Retinal pigment epithelial cell (primary cell): ENCODE measurements at regions not wholly inside any gene's neighbourhood (a gene's known extent, or its start where the extent isn't known, plus 50 kb on each side); places are given as distances from the start of the nearest gene placed in this dataset.

ENCODE experiments used
- DNase-seq: peaks from one replicate; pipeline ENCODE4 v3.0.0-alpha.2; 2010; ENCODE audit warnings: low read depth
- H3K4me3 ChIP-seq: 2 replicates; pipeline ENCODE4 v1.5.1; 2011; ENCODE audit warnings: mild to moderate bottlenecking, low read length, control low read depth, moderate library complexity
- TF ChIP-seq, protein P1 (sequence below): conservative IDR thresholded peaks from 2 replicates; pipeline ENCODE4 v1.5.1; 2011; ENCODE audit warnings: low read depth, low read length, control low read depth, inconsistent platforms

- H3K4me3 ChIP-seq: no peak overlapping the region
- DNase-seq: no peak
- TF ChIP-seq, protein P1, sequence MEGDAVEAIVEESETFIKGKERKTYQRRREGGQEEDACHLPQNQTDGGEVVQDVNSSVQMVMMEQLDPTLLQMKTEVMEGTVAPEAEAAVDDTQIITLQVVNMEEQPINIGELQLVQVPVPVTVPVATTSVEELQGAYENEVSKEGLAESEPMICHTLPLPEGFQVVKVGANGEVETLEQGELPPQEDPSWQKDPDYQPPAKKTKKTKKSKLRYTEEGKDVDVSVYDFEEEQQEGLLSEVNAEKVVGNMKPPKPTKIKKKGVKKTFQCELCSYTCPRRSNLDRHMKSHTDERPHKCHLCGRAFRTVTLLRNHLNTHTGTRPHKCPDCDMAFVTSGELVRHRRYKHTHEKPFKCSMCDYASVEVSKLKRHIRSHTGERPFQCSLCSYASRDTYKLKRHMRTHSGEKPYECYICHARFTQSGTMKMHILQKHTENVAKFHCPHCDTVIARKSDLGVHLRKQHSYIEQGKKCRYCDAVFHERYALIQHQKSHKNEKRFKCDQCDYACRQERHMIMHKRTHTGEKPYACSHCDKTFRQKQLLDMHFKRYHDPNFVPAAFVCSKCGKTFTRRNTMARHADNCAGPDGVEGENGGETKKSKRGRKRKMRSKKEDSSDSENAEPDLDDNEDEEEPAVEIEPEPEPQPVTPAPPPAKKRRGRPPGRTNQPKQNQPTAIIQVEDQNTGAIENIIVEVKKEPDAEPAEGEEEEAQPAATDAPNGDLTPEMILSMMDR: no peak
These were observed 442.9 kb upstream of the RASGEF1B start for GRCh38 chr4:81914623-81915022.

DNA sequence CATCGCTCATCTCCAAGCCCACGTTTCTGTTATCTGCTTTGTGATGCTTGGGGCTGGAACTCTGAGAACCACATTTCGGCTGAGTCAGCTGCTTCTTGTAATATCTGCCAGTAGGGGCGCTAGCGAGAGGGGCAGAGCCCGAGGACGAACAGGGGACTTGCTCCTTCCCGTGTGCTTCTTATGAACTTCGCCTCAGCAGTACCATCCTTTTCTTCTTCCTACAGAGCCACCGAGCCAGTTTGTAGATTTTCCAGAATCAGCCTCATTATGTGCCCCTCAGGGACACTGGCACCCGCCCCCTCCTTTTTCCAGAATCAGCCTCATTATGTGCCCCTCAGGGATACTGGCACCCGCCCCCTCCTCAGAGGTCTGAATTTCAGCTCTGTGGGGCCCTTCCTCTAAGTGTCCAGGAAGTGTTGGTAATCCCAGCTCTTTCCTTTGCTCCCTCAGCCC lies 441.7 kb upstream of the RASGEF1B start:
- TF ChIP-seq, protein P1: peak; percentile 79
- H3K4me3 ChIP-seq: no peak overlapping the region
- DNase-seq: no peak

- TF ChIP-seq, protein P1: no peak
- H3K4me3 ChIP-seq: no peak overlapping the region
- DNase-seq: no peak
These were observed 440.8 kb upstream of the RASGEF1B start for GRCh38 chr4:81912376-81913030.

GRCh38 chr4:81906905-81907304 lies 435.2 kb upstream of the RASGEF1B start:
- H3K4me3 ChIP-seq: no peak overlapping the region
- no peak for DNase-seq
- TF ChIP-seq, protein P1: no peak

- TF ChIP-seq, protein P1: no peak
- no peak for DNase-seq
- no peak overlapping the region for H3K4me3 ChIP-seq
These were observed 434.3 kb upstream of the RASGEF1B start for GRCh38 chr4:81905971-81906370.

DNA sequence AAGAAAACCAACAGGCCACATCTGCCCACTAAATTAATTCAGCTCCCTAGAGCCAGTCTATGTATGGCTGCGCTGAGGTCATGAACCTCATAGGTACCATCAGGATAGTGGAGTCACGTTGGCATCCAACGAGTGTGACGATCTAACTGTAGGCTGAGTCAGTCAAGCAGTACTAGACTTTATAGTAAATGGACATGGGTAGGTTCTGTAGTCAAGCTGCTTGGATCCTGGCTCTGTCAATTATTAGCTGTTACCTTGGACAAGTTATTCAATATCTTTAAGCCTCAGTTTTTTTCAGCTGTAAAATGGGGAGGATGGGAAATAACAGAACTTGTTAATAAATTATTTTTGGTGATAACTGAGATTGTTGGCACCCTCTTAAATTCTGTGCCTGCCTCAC lies 432.4 kb upstream of the RASGEF1B start:
- H3K4me3 ChIP-seq: no peak overlapping the region
- TF ChIP-seq, protein P1: no peak
- DNase-seq: no peak

DNA sequence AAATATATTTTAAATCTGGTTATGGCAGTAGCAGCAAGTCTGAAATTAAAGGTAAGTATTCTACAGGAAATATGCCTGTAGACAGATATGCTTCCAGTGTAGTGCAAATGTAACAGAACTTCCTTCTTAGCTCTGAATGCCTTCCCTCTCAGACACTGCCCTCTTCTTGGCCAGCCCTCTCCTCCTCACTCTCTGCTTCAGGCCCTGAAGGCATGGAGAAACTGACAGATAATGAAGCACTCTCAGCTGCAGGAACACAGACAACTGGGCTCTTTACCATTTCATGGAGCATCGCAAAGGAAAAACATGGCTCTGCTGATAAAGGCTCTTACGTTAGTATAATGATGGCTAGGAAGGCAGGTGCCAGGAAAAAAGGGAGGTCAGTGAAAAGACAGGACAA lies 431.5 kb upstream of the RASGEF1B start:
- no peak overlapping the region for H3K4me3 ChIP-seq
- TF ChIP-seq, protein P1: no peak
- no peak for DNase-seq
